Fibroblast of the conjunctiva (primary cell): ENCODE measurements at regions not wholly inside any gene's neighbourhood (a gene's known extent, or its start where the extent isn't known, plus 50 kb on each side); places are given as distances from the start of the nearest gene placed in this dataset.
A peak's percentile ranks its signal among the peaks of the same experiment; 100 is the strongest.
"Not testable (repeated sequence)": the region's sequence is repeated elsewhere in the genome, so short reads cannot be mapped to it uniquely, and the experiment has no call there.

Experiments used
- DNase-seq: peaks from one replicate; pipeline ENCODE4 v3.0.0-alpha.2; 2010; ENCODE audit warnings: low read depth

DNA sequence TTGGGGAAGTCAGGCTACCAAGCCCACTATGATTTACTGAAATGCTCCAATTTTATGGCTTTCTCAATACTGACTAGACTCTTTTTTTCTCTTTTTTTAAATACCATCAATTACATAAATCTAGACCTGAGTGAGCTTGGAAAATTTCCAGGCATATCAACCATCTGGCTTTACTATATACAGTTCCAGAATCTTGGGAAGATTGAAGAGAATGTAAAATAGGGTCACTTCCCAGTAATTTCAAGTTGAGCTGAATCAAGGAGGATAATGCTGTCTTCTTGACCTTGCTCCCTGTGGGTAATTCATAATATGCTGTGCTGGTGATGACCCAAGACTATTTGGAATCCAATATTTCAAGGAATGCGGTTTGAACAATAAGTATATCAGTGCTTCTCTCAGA lies 108.1 kb downstream of the MAP3K21 start:
- DNase-seq = no peak

GRCh38 chr1:233439721-233440120 lies 112.2 kb downstream of the MAP3K21 start:
- no peak for DNase-seq

DNA sequence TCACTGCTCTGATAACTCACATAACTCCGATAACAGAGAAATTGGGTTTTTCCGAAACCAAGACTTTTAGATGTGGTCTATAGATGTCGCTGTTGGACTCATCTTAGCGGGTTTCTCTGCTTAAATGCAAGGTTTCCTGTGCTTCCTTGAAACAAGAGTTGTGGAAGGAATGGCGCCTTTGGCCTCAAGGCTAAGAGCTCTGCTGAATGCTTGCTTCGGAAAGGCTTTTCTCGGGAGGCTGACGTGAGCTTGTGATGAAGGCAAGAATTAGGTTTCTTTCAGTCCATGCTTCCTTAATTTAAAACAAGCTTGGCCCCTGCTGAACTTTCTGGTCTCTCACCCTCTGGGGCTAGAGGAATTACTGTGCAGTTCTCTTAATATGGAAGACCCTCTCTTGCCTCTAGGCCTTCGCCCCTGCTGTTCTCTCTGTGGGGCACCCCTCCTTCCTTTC lies 113.5 kb downstream of the MAP3K21 start:
- peak; percentile 39 for DNase-seq

DNA sequence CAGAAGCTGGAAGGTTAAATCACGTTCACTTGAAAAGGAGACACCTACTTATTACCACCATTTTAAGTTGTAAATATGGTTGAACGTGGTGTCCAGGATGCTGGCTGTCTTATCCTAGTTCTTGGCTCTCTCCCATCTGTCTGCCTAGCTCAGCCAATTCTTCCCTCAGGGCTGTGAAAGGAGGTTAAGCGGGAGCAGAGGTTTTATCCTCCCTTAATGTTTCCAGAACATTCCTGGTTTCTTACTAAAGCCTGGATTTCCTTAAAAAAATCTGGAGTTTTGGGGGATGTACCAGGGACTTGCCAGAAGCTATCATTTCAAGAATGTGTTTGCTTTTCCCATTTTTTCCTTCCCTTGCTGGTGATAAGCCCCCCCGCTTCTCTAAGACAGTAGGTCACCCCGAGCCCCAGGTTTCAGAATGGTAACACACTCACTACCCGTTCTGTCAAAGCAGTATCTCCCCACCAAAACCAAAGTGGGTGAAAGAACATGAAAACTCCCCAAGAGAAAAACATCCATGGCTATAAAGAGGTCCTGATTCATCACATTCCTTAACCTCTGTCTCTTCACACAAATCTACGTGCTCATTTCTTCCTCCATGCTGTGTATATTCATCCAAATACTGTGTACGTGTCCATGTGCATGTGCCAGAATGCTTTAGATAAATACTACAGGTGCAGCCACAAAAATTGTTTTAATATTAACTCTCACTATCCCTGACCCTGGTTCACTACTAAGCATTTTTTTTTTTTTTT lies 114.7 kb downstream of the MAP3K21 start:
- DNase-seq = no peak

DNA sequence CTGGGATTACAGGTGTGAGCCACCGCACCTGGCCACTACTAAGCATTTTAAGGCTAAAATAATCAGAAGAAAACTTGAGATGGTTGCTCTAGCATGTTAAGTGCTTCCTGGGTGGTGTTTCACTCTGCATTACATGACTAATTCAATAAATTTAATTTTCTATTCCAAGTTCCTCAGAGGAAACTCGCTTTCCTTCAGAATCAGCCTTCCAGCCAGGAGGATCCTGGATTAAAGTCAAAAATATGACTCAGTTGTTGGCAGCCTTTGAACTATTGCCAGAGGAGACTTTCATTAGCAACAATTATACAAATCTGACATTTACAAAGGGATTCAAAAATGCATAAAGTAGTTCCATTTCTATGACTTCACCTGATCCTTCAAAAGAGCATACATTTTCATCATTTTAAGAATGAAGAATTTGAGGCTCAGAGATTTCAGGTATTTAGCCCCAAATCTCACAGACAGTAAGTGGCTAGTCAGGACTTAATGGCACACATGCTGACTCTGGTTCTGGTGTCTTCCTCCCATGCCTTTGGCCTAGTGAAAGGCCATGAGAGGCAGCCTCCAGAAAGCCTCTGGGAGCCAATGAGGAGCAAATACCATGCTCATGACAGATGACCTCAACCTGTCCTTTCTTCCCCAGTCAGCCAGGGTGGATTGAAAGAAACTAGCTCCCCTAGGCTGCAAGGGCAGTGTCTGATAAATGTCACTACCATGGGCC lies 115.7 kb downstream of the MAP3K21 start:
- no peak for DNase-seq

DNA sequence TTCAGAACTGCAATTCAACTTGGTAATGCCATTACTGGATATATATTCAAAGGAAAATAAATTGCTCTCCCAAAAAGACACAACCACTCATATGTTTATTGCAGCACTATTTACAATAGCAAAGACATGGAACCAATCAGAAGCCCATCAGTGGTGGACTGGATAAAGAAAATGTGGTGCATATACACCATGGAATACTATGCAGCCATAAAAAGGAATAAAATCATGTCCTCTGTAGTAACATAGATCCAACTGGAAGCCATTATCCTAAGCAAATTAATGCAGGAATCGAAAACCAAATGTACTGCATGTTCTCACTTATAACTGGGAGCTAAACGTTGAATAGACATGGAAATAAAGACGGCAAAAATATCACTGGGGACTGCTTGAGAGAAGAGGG lies 117.0 kb downstream of the MAP3K21 start:
- DNase-seq = no peak

DNA sequence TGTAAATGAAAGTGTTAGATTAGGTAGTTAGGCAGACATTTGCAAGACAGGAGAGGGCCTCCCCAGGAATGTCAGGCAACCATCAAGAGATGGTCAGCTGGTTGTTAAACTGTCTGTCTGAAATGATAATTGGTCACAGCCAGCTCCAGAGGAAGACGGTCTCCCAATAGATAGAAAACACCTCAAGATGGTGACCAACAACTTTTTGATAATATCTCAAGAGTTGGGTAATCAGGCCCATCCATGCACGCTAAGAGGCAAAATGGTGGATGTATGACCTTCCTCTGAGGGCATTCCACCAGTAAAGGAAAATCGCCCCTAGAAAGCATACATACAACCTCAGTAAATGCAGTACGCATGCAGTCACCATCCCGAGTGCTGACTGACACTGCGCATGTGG lies 118.2 kb downstream of the MAP3K21 start:
- no peak for DNase-seq

DNA sequence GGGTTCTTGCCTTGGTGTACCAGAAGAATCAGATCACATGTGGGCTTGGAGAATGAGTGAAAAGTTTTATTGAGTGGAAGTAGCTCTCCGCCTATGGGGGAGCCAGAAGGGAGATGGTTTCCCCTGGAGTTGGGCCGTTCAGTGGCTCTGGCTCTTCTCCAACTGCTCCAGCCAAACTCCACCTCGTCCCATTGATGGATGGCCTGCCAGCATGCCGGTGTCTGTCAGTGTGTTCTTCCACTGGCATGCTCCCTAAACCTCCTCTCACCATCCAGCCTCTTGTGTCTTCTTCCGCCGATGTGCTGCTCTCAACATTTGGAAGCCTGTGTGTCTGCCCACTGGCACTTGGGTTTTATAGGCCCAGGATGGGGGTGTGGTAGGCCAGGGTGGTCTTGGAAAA lies 119.4 kb downstream of the MAP3K21 start:
- DNase-seq = no peak

DNA sequence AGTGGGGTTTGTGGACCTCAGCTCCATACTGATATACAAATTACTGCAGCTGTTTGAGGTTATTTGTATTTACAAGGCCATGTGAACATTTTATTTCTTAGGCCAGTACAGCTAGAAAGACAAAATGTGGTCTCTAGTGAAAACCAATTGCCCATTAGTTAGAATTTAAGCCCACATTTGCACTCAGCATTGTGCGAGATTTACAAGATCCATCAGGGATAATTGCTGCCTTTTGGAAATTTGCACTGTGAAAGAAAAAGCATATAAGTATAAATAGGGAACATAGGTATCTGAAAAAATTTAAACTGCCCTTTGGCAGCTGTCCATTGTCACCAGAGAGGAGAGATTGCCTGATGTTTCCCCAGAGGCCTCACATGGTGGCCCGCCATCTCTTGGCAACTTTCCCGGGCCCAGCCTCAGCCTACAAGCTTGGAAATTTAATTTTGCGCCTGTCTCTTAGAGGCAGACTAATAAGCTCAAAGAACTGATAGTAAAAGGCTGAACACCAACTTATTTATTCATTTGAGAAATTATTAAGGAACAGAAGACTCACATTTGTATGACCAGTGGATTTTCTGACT lies 120.7 kb downstream of the MAP3K21 start:
- DNase-seq = no peak

GRCh38 chr1:233452724-233453123 lies 125.2 kb downstream of the MAP3K21 start:
- DNase-seq = no peak

DNA sequence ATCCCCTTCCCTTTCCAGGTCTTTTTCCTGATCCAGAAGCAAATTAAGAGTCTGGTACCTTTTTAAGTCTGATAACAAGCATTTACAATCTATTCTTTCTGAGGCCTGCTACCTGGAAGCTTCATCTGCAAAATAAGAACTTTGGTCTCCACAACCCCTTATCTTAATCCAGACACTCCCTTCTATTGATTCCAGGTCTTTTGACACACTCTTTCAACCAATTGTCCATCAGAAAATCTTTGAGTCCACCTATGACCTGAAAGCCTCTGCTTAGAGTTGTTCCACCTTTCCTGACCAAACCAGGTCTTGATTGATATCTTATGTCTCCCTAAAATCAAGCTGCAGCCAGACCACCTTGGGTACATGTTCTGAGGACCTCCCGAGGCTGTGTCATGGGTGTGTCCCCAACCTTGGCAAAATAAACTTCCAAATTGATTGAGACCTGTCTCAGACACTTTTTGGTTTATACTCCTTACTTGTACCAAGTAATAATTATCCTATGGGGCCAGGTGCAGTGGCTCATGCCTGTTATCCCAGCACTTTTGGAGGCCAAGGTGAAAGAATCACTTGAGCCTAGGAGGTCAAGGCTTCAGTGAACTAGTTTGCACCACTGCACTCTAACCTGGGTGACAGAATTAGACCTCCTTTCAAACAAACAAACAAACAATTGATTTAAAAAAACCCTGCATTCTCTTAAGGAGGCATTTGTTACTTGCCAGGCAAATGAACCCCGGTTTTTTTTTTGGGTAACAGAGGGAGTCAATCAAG lies 126.1 kb downstream of the MAP3K21 start:
- DNase-seq = no peak

DNA sequence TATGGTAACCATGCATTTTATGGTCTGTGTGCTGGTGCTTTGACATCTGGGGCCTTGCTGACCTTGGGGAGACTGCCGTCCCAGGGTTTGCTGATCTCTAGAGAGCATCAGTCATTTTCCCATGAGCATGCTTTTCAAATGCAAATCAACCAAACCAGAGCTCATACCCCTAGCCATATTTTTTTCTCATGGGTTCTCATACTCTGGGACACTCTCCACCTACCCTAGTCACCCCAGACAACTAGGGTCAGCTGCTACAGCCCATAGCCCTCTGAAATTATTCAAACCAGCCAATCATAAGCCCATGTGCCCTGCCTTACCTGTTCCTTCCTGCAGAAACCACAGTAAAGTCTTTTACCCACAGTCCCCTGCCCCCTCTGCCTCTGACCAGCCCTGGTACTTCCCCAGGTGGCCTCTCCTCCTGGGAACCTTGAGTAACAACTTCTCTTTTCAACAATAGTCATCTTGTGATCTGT lies 132.0 kb downstream of the MAP3K21 start:
- DNase-seq = no peak

- no peak for DNase-seq
These were observed 132.4 kb downstream of the MAP3K21 start for GRCh38 chr1:233459968-233460367.

DNA sequence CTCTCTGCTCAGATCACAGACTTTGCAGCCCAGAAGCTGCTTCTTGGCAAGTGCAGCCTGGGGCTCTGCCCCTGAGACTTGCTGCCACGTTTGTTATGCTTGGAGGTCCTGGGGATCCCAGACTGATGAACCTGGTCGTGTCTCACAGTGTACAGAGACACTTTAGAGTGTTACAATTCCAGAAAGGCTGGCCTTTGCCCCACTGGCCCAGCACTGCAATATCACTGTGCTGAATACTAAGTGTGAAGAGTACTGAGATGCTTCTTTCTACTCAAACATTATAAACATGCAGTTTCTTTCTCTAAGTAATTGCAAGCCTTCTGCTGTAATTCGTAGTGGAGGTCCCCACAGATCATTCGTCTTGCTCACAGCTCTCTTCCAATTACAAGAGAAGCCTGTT lies 133.2 kb downstream of the MAP3K21 start:
- DNase-seq = no peak

DNA sequence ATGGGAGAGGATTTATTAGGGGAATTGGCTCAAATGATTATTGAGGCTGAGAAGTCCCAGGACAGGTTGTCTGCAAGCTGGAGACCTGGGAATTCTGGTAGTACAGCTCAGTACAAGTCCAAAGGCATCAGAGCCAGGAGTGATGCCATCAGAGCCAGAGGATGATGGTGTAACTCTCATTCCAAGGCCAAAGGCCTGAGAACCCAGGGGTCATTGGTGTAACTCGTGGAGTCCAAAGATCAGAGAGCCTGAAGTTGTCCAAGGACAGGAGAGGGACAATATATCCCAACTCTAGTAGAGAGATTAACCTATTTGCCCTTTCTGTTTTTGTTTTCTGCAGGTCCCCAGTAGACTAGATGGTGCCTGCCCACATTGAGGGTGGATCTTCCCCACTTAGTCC lies 134.3 kb downstream of the MAP3K21 start:
- no peak for DNase-seq

- DNase-seq = no peak
These were observed 135.8 kb downstream of the MAP3K21 start for GRCh38 chr1:233463333-233463732.

GRCh38 chr1:233465745-233466343 lies 138.3 kb downstream of the MAP3K21 start:
- DNase-seq = no peak

DNA sequence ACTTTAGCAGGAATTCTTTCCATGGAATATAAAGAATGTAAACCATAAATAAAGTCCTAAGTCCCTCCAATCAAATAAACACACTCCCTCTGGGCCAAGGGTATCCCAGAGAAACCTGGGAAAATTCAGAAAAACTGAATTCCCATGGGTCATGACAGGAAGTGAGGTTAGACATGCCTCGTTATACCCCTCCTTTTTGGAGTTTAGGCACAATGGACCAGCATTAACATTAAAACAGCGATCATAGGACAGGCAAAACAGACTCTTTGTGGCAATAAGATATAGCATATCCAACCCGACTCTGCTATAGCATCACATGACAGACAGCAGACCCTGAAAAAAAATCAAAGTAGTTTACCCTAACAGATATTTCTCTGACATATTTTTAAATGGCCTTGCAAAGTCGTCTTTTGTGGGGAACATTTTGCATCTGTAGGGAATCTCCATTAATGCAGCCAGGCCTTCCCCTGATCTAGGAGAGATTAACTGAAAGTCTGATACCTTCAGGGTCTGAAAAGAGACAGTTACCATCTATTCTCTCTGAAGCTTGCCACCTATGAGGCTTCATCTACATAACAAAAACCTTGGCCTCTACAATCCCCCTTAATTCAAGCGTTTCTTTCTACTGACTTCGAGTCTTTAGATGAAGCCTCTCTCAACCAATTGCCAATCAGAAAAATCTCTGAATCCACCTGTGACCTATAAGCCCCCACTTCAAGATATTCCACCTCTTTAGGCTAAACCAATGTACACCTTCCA lies 143.0 kb upstream of the KCNK1 start:
- DNase-seq = no peak

DNA sequence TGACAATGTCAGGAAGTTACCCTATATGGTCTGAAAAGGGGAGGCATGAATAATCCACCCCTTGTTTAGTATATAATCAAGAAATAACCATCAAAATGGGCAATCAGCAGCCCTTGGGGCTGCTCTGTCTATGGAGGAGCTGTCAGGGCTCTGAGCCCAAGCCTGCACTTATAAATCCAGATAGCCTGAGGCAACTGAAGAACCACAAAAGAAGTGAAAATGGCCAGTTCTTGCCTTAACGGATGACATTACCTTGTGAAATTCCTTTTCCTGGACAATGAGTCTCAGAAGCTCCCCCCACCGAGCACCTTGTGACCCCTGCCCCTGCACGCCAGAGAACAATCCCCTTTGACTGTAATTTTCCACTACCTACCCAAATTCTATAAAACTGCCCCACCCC lies 142.1 kb upstream of the KCNK1 start:
- DNase-seq = not testable (repeated sequence)

- not testable (repeated sequence) for DNase-seq
These were observed 141.1 kb upstream of the KCNK1 start for GRCh38 chr1:233472796-233473195.

DNA sequence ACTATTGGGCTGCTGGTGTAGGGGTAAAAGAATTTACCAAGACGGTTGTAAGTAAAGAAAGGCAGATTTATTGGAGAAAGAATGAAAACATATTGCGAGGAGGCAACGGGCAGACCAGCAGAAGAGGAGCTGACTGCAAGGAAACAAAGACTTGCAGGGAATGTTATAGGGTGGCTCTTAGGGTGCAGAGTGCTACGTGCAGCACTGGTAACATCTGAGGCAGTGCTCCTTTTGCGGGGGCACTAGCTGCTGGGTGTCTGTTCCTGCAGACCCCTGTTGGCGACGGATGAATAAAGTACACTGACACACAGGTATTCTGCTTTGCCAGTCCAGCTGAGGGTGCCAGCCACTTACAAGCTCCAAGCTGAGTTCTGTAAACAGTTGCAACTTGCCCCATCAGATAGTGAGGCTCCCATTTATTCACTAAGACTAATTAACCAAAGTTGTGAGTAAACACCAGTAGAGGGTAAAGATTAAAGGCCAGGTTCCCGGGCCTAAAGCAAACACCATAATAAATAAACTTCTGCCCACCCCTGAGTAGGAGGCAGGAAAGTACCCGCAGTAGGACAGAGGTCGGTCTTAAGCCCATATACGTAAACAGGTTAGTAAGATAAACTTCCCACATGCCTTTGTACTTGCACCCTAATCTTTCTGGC lies 140.2 kb upstream of the KCNK1 start:
- no peak for DNase-seq
